ENCODE measurements at regions not wholly inside any gene's neighbourhood (a gene's known extent, or its start where the extent isn't known, plus 50 kb on each side); places are given as distances from the start of the nearest gene placed in this dataset.

DNA sequence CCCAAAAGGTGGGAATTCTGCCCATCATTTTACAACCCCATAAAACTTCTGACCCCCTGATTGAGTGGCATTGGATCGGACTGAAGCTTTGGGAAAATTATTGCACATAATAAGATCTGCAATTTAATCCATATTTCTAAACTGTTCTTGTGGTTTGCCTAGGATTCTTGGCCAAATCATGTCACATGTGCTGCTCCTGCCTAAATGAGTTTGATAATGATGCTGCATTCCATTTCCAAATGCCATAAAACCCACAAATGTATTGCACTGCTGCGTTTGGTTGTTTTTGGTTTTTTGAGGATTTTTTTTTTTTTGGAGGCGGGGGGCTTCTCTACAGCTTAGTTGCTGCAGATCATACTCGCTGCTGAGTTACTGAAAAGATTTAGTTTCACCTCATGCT lies 153.6 kb downstream of the QDPR start:
- TF ChIP-seq EP300 (IDR thresholded peaks at IDR 0.05; ENCODE audit: borderline replicate concordance) (no peak), TEAD4 (IDR thresholded peaks at IDR 0.05) (no peak), NFIC (IDR thresholded peaks at IDR 0.05) (no peak), TCF12 (IDR thresholded peaks at IDR 0.05; ENCODE audit: low read depth) (no peak), ZBTB7A (IDR thresholded peaks at IDR 0.05; ENCODE audit: low read depth) (no peak), YY1 (IDR thresholded peaks at IDR 0.05; ENCODE audit: low read depth) (no peak), RAD21 (IDR thresholded peaks at IDR 0.05; ENCODE audit: low read depth) (no peak), CEBPB (IDR thresholded peaks at IDR 0.05) (no peak), REST (IDR thresholded peaks at IDR 0.05; ENCODE audit: low read depth) (no peak), EGR1 (IDR thresholded peaks at IDR 0.05) (no peak), USF1 (IDR thresholded peaks at IDR 0.05) (no peak), CREB1 (IDR thresholded peaks at IDR 0.05; ENCODE audit: low read depth) (no peak)
- TF ChIP-seq, protein P1, sequence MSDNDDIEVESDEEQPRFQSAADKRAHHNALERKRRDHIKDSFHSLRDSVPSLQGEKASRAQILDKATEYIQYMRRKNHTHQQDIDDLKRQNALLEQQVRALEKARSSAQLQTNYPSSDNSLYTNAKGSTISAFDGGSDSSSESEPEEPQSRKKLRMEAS (IDR thresholded peaks at IDR 0.05) = no peak

Measured in Ishikawa (cell line).